ENCODE measurements at regions not wholly inside any gene's neighbourhood (a gene's known extent, or its start where the extent isn't known, plus 50 kb on each side); places are given as distances from the start of the nearest gene placed in this dataset.
"Not testable (repeated sequence)": the region's sequence is repeated elsewhere in the genome, so short reads cannot be mapped to it uniquely, and the experiment has no call there.

DNA sequence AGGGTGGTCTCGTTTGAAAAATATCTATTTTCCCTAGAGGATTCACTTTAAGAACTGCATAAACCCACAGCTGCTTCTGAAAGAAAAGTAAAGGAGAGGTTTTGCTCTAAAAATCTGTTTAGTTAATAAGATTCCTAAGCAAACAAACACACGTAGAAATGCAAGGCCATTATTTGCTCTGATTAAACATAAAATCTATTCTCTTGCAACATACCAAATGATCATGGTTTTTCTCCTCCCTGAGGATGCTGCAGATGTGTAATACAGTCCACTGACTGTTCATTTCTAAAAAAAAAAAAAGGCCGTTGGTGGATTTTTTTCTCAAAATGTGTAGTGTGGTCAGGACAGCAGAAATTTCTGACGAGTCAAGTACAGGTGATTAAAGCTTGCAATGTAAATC is 98.6 kb downstream of the BUB3 start:
- H3K27ac ChIP-seq (ENCODE audit: low read length), result no peak overlapping the region
- no peaks in the 10 kb centered on the region for H4K20me1 ChIP-seq (ENCODE audit: insufficient read depth, low read length)
- no peak overlapping the region for H2AFZ ChIP-seq (ENCODE audit: low read depth, low read length)
- no peaks in the 10 kb centered on the region for H3K27me3 ChIP-seq (ENCODE audit: insufficient read depth, low read length, poor library complexity)
- no peaks in the 10 kb centered on the region for H3K4me1 ChIP-seq (ENCODE audit: insufficient read depth, low read length)
- ATAC-seq (ENCODE audit: insufficient read depth, low read depth) (no peak), DNase-seq (no peak)
- H3K4me2 ChIP-seq (ENCODE audit: insufficient read depth, low read length), result no peak overlapping the region
- H3K9me3 ChIP-seq (ENCODE audit: insufficient read depth, low read length, severe bottlenecking), result peaks cover 5% of the 10 kb centered on the region
- TF ChIP-seq, protein P1, sequence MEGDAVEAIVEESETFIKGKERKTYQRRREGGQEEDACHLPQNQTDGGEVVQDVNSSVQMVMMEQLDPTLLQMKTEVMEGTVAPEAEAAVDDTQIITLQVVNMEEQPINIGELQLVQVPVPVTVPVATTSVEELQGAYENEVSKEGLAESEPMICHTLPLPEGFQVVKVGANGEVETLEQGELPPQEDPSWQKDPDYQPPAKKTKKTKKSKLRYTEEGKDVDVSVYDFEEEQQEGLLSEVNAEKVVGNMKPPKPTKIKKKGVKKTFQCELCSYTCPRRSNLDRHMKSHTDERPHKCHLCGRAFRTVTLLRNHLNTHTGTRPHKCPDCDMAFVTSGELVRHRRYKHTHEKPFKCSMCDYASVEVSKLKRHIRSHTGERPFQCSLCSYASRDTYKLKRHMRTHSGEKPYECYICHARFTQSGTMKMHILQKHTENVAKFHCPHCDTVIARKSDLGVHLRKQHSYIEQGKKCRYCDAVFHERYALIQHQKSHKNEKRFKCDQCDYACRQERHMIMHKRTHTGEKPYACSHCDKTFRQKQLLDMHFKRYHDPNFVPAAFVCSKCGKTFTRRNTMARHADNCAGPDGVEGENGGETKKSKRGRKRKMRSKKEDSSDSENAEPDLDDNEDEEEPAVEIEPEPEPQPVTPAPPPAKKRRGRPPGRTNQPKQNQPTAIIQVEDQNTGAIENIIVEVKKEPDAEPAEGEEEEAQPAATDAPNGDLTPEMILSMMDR (IDR thresholded peaks at IDR 0.05; ENCODE audit: borderline replicate concordance, extremely low read depth, low read length, poor library complexity, severe bottlenecking), result no peak
- TF ChIP-seq EZH2 (IDR thresholded peaks at IDR 0.05; ENCODE audit: borderline replicate concordance, low read depth, low read length, severe bottlenecking), result no peak
- no peak overlapping the region for H3K4me3 ChIP-seq (ENCODE audit: low read depth in 1 of 2, low read length in 2 of 2)
- H3K79me2 ChIP-seq (ENCODE audit: insufficient read depth, low read length), result no peaks in the 10 kb centered on the region
- no peaks in the 10 kb centered on the region for H3K36me3 ChIP-seq (ENCODE audit: insufficient read depth, low read length)
- no peak overlapping the region for H3K9ac ChIP-seq (ENCODE audit: low read depth, low read length)

DNA sequence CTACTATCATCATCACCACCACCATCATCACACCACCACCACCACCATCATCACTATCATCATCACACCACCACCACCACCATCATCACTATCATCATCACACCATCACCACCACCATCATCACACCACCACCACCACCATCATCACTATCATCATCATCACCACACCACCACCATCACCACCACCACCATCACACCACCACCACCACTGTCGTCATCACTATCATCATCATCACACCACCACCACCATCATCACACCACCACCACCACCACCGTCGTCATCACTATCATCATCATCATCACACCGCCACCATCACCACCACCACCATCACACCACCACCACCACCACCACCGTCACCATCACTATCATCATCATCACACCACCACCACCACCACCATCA is 100.1 kb downstream of the BUB3 start:
- DNase-seq; ATAC-seq (ENCODE audit: insufficient read depth, low read depth); H3K4me3 ChIP-seq (ENCODE audit: low read depth in 1 of 2, low read length in 2 of 2): not testable (repeated sequence)

GRCh38 chr10:123257904-123258456 is 103.8 kb downstream of the BUB3 start:
- Histone ChIP-seq H3K9ac (ENCODE audit: low read depth, low read length) (no peak overlapping the region), H3K4me1 (ENCODE audit: insufficient read depth, low read length) (no peaks in the 10 kb centered on the region), H3K36me3 (ENCODE audit: insufficient read depth, low read length) (no peaks in the 10 kb centered on the region), H3K27me3 (ENCODE audit: insufficient read depth, low read length, poor library complexity) (no peaks in the 10 kb centered on the region), H4K20me1 (ENCODE audit: insufficient read depth, low read length) (no peaks in the 10 kb centered on the region), H2AFZ (ENCODE audit: low read depth, low read length) (no peak overlapping the region), H3K27ac (ENCODE audit: low read length) (no peak overlapping the region), H3K79me2 (ENCODE audit: insufficient read depth, low read length) (no peaks in the 10 kb centered on the region), H3K4me3 (ENCODE audit: low read depth in 1 of 2, low read length in 2 of 2) (no peak overlapping the region), H3K4me2 (ENCODE audit: insufficient read depth, low read length) (no peak overlapping the region), H3K9me3 (ENCODE audit: insufficient read depth, low read length, severe bottlenecking) (peaks cover 5% of the 10 kb centered on the region)
- no peak for DNase-seq
- TF ChIP-seq EZH2 (IDR thresholded peaks at IDR 0.05; ENCODE audit: borderline replicate concordance, low read depth, low read length, severe bottlenecking), result no peak
- TF ChIP-seq, protein P1 (IDR thresholded peaks at IDR 0.05; ENCODE audit: borderline replicate concordance, extremely low read depth, low read length, poor library complexity, severe bottlenecking), result no peak
- no peak for ATAC-seq (ENCODE audit: insufficient read depth, low read depth)

More for the DNA sequence above, 100.1 kb downstream of the BUB3 start:
- H3K27ac ChIP-seq (ENCODE audit: low read length); H3K79me2 ChIP-seq (ENCODE audit: insufficient read depth, low read length); H3K4me1 ChIP-seq (ENCODE audit: insufficient read depth, low read length); H3K9ac ChIP-seq (ENCODE audit: low read depth, low read length); H3K27me3 ChIP-seq (ENCODE audit: insufficient read depth, low read length, poor library complexity); H3K4me2 ChIP-seq (ENCODE audit: insufficient read depth, low read length); H4K20me1 ChIP-seq (ENCODE audit: insufficient read depth, low read length); H2AFZ ChIP-seq (ENCODE audit: low read depth, low read length); H3K36me3 ChIP-seq (ENCODE audit: insufficient read depth, low read length); H3K9me3 ChIP-seq (ENCODE audit: insufficient read depth, low read length, severe bottlenecking): not testable (repeated sequence)

- no peaks in the 10 kb centered on the region for H3K27me3 ChIP-seq (ENCODE audit: insufficient read depth, low read length, poor library complexity)
- no peak for TF ChIP-seq EZH2 (IDR thresholded peaks at IDR 0.05; ENCODE audit: borderline replicate concordance, low read depth, low read length, severe bottlenecking)
- TF ChIP-seq, protein P1 (IDR thresholded peaks at IDR 0.05; ENCODE audit: borderline replicate concordance, extremely low read depth, low read length, poor library complexity, severe bottlenecking), result no peak
- no peak overlapping the region for H2AFZ ChIP-seq (ENCODE audit: low read depth, low read length)
- H3K4me1 ChIP-seq (ENCODE audit: insufficient read depth, low read length), result no peaks in the 10 kb centered on the region
- peaks cover 5% of the 10 kb centered on the region for H3K9me3 ChIP-seq (ENCODE audit: insufficient read depth, low read length, severe bottlenecking)
- no peak overlapping the region for H3K4me2 ChIP-seq (ENCODE audit: insufficient read depth, low read length)
- no peak for ATAC-seq (ENCODE audit: insufficient read depth, low read depth)
- no peaks in the 10 kb centered on the region for H3K79me2 ChIP-seq (ENCODE audit: insufficient read depth, low read length)
- no peak overlapping the region for H3K9ac ChIP-seq (ENCODE audit: low read depth, low read length)
- no peaks in the 10 kb centered on the region for H3K36me3 ChIP-seq (ENCODE audit: insufficient read depth, low read length)
- no peaks in the 10 kb centered on the region for H4K20me1 ChIP-seq (ENCODE audit: insufficient read depth, low read length)
- no peak for DNase-seq
- no peak overlapping the region for H3K4me3 ChIP-seq (ENCODE audit: low read depth in 1 of 2, low read length in 2 of 2)
- no peak overlapping the region for H3K27ac ChIP-seq (ENCODE audit: low read length)
Observed at GRCh38 chr10:123259081-123259480, 104.9 kb downstream of the BUB3 start.

Data from DND-41 (cell line).